ENCODE measurements at regions not wholly inside any gene's neighbourhood (a gene's known extent, or its start where the extent isn't known, plus 50 kb on each side); places are given as distances from the start of the nearest gene placed in this dataset.
"Not testable (repeated sequence)": the region's sequence is repeated elsewhere in the genome, so short reads cannot be mapped to it uniquely, and the experiment has no call there.

- TF ChIP-seq, protein P1, sequence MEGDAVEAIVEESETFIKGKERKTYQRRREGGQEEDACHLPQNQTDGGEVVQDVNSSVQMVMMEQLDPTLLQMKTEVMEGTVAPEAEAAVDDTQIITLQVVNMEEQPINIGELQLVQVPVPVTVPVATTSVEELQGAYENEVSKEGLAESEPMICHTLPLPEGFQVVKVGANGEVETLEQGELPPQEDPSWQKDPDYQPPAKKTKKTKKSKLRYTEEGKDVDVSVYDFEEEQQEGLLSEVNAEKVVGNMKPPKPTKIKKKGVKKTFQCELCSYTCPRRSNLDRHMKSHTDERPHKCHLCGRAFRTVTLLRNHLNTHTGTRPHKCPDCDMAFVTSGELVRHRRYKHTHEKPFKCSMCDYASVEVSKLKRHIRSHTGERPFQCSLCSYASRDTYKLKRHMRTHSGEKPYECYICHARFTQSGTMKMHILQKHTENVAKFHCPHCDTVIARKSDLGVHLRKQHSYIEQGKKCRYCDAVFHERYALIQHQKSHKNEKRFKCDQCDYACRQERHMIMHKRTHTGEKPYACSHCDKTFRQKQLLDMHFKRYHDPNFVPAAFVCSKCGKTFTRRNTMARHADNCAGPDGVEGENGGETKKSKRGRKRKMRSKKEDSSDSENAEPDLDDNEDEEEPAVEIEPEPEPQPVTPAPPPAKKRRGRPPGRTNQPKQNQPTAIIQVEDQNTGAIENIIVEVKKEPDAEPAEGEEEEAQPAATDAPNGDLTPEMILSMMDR (IDR thresholded peaks at IDR 0.05) = no peak
- no peak overlapping the region for H3K27ac ChIP-seq
- H3K9me3 ChIP-seq = peaks cover 7% of the 10 kb centered on the region
Measured at GRCh38 chr6:67811239-67812037, 823.6 kb upstream of the ADGRB3 start.

GRCh38 chr6:67804808-67805207 is 830.3 kb upstream of the ADGRB3 start:
- H3K27me3 ChIP-seq (replicated peaks; ENCODE audit: insufficient read depth); ATAC-seq (ENCODE audit: insufficient number of reproducible peaks, low FRiP score, low read depth); H3K9me3 ChIP-seq; DNase-seq (ENCODE audit: low spot score); H3K36me3 ChIP-seq; H3K27ac ChIP-seq; H3K4me1 ChIP-seq (ENCODE audit: control insufficient read depth in 1 of 2, low read depth in 2 of 2); H3K4me3 ChIP-seq: not testable (repeated sequence)

More at GRCh38 chr6:67811239-67812037, 823.6 kb upstream of the ADGRB3 start:
- Histone ChIP-seq H3K36me3 (no peaks in the 10 kb centered on the region), H3K4me1 (ENCODE audit: control insufficient read depth in 1 of 2, low read depth in 2 of 2) (no peaks in the 10 kb centered on the region), H3K4me3 (no peak overlapping the region), H3K27me3 (replicated peaks; ENCODE audit: insufficient read depth) (no peaks in the 10 kb centered on the region)
- no peak for DNase-seq (ENCODE audit: low spot score)
- no peak for ATAC-seq (ENCODE audit: insufficient number of reproducible peaks, low FRiP score, low read depth)

DNA sequence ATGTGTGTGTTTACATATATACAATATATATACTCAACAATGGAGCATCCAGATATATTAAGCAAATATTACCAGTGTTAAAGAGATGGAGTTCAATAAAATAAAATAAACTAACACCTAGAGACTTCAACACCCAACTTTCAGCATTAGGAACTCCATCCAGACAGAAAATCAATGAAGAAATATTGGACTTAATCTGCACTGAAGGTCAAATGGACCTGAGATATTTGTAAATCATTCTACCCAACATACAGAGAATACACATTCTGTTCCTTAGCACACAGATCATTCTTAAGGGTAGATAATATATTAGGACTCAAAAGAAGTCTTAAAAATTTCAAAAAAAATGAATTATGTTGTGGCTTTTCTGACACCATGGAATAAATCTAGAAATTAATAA is 832.3 kb upstream of the ADGRB3 start:
- no peak for DNase-seq (ENCODE audit: low spot score)
- TF ChIP-seq, protein P1 (IDR thresholded peaks at IDR 0.05) = no peak
- Histone ChIP-seq H3K9me3 (peaks cover 4% of the 10 kb centered on the region), H3K27me3 (replicated peaks; ENCODE audit: insufficient read depth) (no peaks in the 10 kb centered on the region), H3K4me3 (no peak overlapping the region), H3K4me1 (ENCODE audit: control insufficient read depth in 1 of 2, low read depth in 2 of 2) (no peaks in the 10 kb centered on the region), H3K27ac (no peak overlapping the region), H3K36me3 (no peaks in the 10 kb centered on the region)
- no peak for ATAC-seq (ENCODE audit: insufficient number of reproducible peaks, low FRiP score, low read depth)

GRCh38 chr6:67792996-67793395 is 842.1 kb upstream of the ADGRB3 start:
- H3K4me3 ChIP-seq = no peak overlapping the region
- H3K36me3 ChIP-seq = no peaks in the 10 kb centered on the region
- H3K9me3 ChIP-seq = no peaks in the 10 kb centered on the region
- ATAC-seq (ENCODE audit: insufficient number of reproducible peaks, low FRiP score, low read depth) = no peak
- H3K4me1 ChIP-seq (ENCODE audit: control insufficient read depth in 1 of 2, low read depth in 2 of 2) = no peaks in the 10 kb centered on the region
- H3K27me3 ChIP-seq (replicated peaks; ENCODE audit: insufficient read depth) = no peaks in the 10 kb centered on the region
- no peak for DNase-seq (ENCODE audit: low spot score)
- no peak overlapping the region for H3K27ac ChIP-seq
- TF ChIP-seq, protein P1 (IDR thresholded peaks at IDR 0.05) = no peak

DNA sequence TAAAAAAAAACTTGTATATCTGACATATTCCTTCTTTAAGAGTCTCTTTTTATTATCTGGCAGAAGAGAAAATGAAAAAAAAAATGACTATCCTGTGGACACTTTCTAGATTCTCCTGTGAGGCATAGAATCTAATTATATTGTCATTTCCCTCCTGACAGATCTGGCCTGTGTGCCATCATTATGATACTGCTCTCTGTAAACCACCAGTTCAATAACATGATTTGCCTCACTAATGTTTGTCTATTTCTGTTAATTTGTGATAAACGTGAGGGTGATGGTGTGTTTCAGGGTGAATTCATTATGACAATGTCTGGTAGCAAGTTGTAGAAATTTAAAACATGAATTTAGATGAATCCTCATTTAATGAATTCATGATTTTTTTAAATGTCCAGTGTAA is 844.5 kb upstream of the ADGRB3 start:
- H3K9me3 ChIP-seq = no peaks in the 10 kb centered on the region
- no peak for DNase-seq (ENCODE audit: low spot score)
- H3K4me3 ChIP-seq = no peak overlapping the region
- no peaks in the 10 kb centered on the region for H3K36me3 ChIP-seq
- TF ChIP-seq, protein P1 (IDR thresholded peaks at IDR 0.05) = no peak
- ATAC-seq (ENCODE audit: insufficient number of reproducible peaks, low FRiP score, low read depth) = no peak
- H3K27me3 ChIP-seq (replicated peaks; ENCODE audit: insufficient read depth) = no peaks in the 10 kb centered on the region
- no peaks in the 10 kb centered on the region for H3K4me1 ChIP-seq (ENCODE audit: control insufficient read depth in 1 of 2, low read depth in 2 of 2)
- no peak overlapping the region for H3K27ac ChIP-seq

DNA sequence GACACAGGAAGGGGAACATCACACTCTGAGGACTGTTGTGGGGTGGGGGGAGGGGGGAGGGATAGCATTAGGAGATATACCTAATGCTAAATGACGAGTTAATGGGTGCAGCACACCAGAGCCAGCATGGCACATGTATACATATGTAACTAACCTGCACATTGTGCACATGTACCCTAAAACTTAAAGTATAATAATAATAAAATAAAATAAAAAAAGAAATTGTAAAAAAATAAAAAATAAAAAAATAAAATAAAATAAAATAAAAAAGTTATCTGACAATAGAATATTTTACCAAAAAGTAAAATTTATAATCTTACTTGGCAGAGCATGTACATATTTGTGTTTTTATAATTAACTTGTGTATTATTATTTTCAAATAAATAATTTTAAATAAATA is 848.0 kb upstream of the ADGRB3 start:
- not testable (repeated sequence) for DNase-seq (ENCODE audit: low spot score); ATAC-seq (ENCODE audit: insufficient number of reproducible peaks, low FRiP score, low read depth); H3K27me3 ChIP-seq (replicated peaks; ENCODE audit: insufficient read depth); H3K27ac ChIP-seq; H3K4me1 ChIP-seq (ENCODE audit: control insufficient read depth in 1 of 2, low read depth in 2 of 2); H3K36me3 ChIP-seq; H3K4me3 ChIP-seq; H3K9me3 ChIP-seq

Data from thoracic aorta (tissue), 2 donors.